Left lung (tissue), 4 donors: ENCODE measurements at regions not wholly inside any gene's neighbourhood (a gene's known extent, or its start where the extent isn't known, plus 50 kb on each side); places are given as distances from the start of the nearest gene placed in this dataset.
A peak's percentile ranks its signal among the peaks of the same experiment; 100 is the strongest.

Experiments used
- ATAC-seq: fragments of 200-7000 bp; cut with Tn5 transposase; one replicate; pipeline ENCODE4 v1.9.1; 2020; ENCODE audit warnings: moderate library complexity
- DNase-seq, 4 donors: peaks; one replicate each; pipeline ENCODE4 v3.0.0-alpha.2; 2013 to 2020
- H3K27ac ChIP-seq, 2 donors: fragments of 200-600 bp; sonication (generic) in 1 of 2; one replicate each; pipeline versions ENCODE4 v1.5.0 to v1.8.0; 2020 to 2021
- H3K27me3 ChIP-seq, 2 donors: fragments of 200-600 bp; sonication (generic) in 1 of 2; one replicate each; pipeline versions ENCODE4 v1.5.0 to v1.8.0; 2020 to 2021
- H3K36me3 ChIP-seq, 2 donors: fragments of 200-600 bp; sonication (generic) in 1 of 2; one replicate each; pipeline versions ENCODE4 v1.5.0 to v1.8.0; 2020 to 2021
- H3K4me1 ChIP-seq, 2 donors: fragments of 200-600 bp; one replicate each; pipeline ENCODE4 v1.8.0; 2021
- H3K4me3 ChIP-seq, 2 donors: fragments of 200-600 bp; sonication (generic) in 1 of 2; one replicate each; pipeline versions ENCODE4 v1.5.0 to v1.8.0; 2020 to 2021; ENCODE audit warnings: mild to moderate bottlenecking in 1 of 2
- H3K9me3 ChIP-seq, 2 donors: fragments of 200-600 bp; sonication (generic) in 1 of 2; one replicate each; pipeline versions ENCODE4 v1.5.0 to v1.8.0; 2020 to 2021
- CTCF ChIP-seq, 2 donors: fragments of 200-600 bp; sonication (generic) in 1 of 2; IDR thresholded peaks; one replicate each; pipeline versions ENCODE4 v1.5.0 to v1.8.0; 2021; ENCODE audit warnings: antibody characterized with exemption in 2 of 2
- intact Hi-C, 2 donors: fragments of 100-400 bp; cut with DNase I; formaldehyde crosslinking; loops; one replicate each; pipeline versions ENCODE4 v1.11.2 to v1.14.2; 2022
- donor health status: DM: no; HTN: yes; CAD: no.
- donor health status: DM: no; HTN: no; CAD: no.

- H3K4me1 ChIP-seq = no peaks in the 10 kb centered on the region
- no peak for DNase-seq
- no peak overlapping the region for H3K27ac ChIP-seq
- intact Hi-C loops = no loop called here
- no peak for TF ChIP-seq CTCF (IDR thresholded peaks at IDR 0.05)
- ATAC-seq = no peak
- no peaks in the 10 kb centered on the region for H3K9me3 ChIP-seq
- H3K36me3 ChIP-seq = no peaks in the 10 kb centered on the region
- no peak overlapping the region for H3K4me3 ChIP-seq
- no peaks in the 10 kb centered on the region for H3K27me3 ChIP-seq
These were observed 158.7 kb upstream of the TUT7 start for GRCh38 chr9:86512929-86513328.

- TF ChIP-seq CTCF (IDR thresholded peaks at IDR 0.05) = no peak
- no peak overlapping the region for H3K4me3 ChIP-seq
- no peaks in the 10 kb centered on the region for H3K9me3 ChIP-seq
- DNase-seq (no peak), ATAC-seq (no peak)
- H3K27ac ChIP-seq = no peak overlapping the region
- H3K4me1 ChIP-seq = no peaks in the 10 kb centered on the region
- no peaks in the 10 kb centered on the region for H3K27me3 ChIP-seq
- no peaks in the 10 kb centered on the region for H3K36me3 ChIP-seq
- intact Hi-C loops = no loop called here
These were observed 157.6 kb upstream of the TUT7 start for GRCh38 chr9:86511614-86512360.

GRCh38 chr9:86508208-86508903, 154.1 kb upstream of the TUT7 start:
- no peak for ATAC-seq
- H3K27me3 ChIP-seq = no peaks in the 10 kb centered on the region
- intact Hi-C loops = no loop called here
- DNase-seq = no peak
- no peak for TF ChIP-seq CTCF (IDR thresholded peaks at IDR 0.05)
- no peak overlapping the region for H3K27ac ChIP-seq
- no peaks in the 10 kb centered on the region for H3K9me3 ChIP-seq
- no peaks in the 10 kb centered on the region for H3K4me1 ChIP-seq
- H3K4me3 ChIP-seq = no peak overlapping the region
- H3K36me3 ChIP-seq = no peaks in the 10 kb centered on the region

- Histone ChIP-seq H3K9me3 (no peaks in the 10 kb centered on the region), H3K4me1 (no peaks in the 10 kb centered on the region), H3K27ac (peak overlapping the region in 1 of 2 donors; percentile 3), H3K4me3 (no peak overlapping the region), H3K27me3 (no peaks in the 10 kb centered on the region), H3K36me3 (no peaks in the 10 kb centered on the region)
- DNase-seq (peak in 1 of 4 donors; percentile 7), ATAC-seq (peak; percentile 40)
- intact Hi-C loops = no loop called here
- no peak for TF ChIP-seq CTCF (IDR thresholded peaks at IDR 0.05)
These were observed 153.0 kb upstream of the TUT7 start for GRCh38 chr9:86507212-86507630.

GRCh38 chr9:86503942-86504341, 149.7 kb upstream of the TUT7 start:
- Histone ChIP-seq H3K9me3 (no peaks in the 10 kb centered on the region), H3K4me1 (no peaks in the 10 kb centered on the region), H3K27me3 (no peaks in the 10 kb centered on the region), H3K36me3 (no peaks in the 10 kb centered on the region), H3K27ac (no peak overlapping the region), H3K4me3 (no peak overlapping the region)
- TF ChIP-seq CTCF (IDR thresholded peaks at IDR 0.05) = no peak
- intact Hi-C loops = no loop called here
- DNase-seq (no peak), ATAC-seq (no peak)
